Activated CD4-positive, alpha-beta T cell treated with anti-CD3 and anti-CD28 coated beads, Interleukin-2, amount 10 ng/mL, durations not matched to agents 24 days and 14 days (primary cell): ENCODE measurements at regions not wholly inside any gene's neighbourhood (a gene's known extent, or its start where the extent isn't known, plus 50 kb on each side); places are given as distances from the start of the nearest gene placed in this dataset.

Experiments used
- DNase-seq: peaks from one replicate; pipeline ENCODE4 v3.0.0; 2022
- H3K27ac Mint-ChIP-seq: one replicate; pipeline ENCODE4 v1.8.0; 2022; ENCODE audit warnings: mild to moderate bottlenecking, mixed read lengths
- H3K27me3 Mint-ChIP-seq: one replicate; pipeline ENCODE4 v1.8.0; 2022; ENCODE audit warnings: mixed read lengths
- H3K36me3 Mint-ChIP-seq: one replicate; pipeline ENCODE4 v1.8.0; 2022; ENCODE audit warnings: low read depth, mild to moderate bottlenecking, mixed read lengths
- H3K4me1 Mint-ChIP-seq: one replicate; pipeline ENCODE4 v1.8.0; 2021; ENCODE audit warnings: mixed read lengths
- H3K4me3 Mint-ChIP-seq: one replicate; pipeline ENCODE4 v1.8.0; 2022; ENCODE audit warnings: mild to moderate bottlenecking, moderate library complexity, mixed read lengths
- H3K9me3 Mint-ChIP-seq: one replicate; pipeline ENCODE4 v1.8.0; 2021; ENCODE audit warnings: mixed read lengths
- intact Hi-C: fragments of 100-400 bp; cut with micrococcal nuclease; formaldehyde crosslinking; loops from one replicate; pipeline ENCODE4 v1.15.1; 2023

DNA sequence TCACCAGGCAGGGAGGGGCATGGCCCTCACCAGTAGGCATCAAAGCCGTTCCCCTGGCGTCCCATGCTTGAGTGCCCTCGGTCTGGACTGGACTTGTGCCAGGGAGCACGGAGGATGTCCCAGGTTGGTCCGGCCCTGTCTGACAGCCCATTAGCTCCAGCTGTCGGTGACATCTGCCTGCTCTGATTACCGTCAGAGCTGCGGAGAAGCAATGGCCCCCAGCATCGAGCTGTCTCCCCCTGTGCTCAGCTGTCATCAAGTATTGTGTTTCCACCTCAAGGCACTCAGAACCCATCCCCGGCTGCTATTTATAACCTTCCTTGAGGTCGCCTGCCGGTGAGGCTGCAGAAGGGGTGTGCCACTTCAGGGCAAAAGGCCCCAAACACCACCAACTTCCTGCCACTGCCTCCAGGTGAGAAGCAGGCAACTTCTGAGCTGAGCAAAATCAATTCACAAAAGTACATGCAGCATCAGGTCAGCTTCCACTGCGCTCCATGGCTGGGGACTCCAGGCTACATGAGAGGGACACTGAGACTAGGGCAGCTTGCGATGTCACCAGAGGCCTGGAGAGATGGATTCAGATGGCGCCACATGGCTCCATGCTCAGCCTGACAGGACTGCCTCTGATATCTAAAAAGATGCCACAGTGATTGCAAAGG lies 142.7 kb downstream of the C5orf15 start:
- intact Hi-C loops, result no loop called here
- DNase-seq, result peak; percentile 65
- Mint-ChIP-seq H3K4me3 (no peak overlapping the region), H3K27me3 (peaks cover 5% of the 10 kb centered on the region), H3K4me1 (peaks cover 21% of the 10 kb centered on the region), H3K36me3 (no peaks in the 10 kb centered on the region), H3K27ac (no peak overlapping the region), H3K9me3 (no peaks in the 10 kb centered on the region)

DNA sequence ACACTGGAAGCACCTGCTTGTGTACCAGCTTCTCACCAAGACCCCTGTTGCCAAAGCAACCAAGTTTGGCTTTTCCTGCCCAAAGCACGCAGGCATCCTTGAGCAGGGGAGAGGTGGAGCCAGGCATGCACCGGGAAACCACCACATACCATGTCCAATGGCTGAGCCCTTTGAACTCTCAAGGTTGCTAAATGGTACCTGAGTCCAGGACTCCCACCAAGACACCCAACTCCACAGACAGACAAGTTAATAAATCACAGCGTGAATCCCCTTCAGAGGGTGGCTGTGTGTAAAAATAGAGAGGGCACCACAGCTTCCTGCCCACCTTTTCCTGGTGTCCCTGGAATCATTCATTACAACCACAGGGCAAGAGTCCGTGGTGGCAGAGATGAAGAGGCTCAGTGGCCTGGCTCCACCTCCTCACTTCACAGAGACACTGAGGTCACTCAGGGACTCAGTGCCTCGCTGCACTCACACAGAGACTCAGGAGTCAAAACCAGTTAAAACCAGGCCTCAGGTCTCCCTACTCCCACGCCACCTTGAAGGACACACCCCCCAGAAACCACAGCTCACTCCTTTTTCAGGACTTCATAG lies 143.7 kb downstream of the C5orf15 start:
- Mint-ChIP-seq H3K27me3 (peaks cover 11% of the 10 kb centered on the region), H3K4me3 (no peak overlapping the region), H3K36me3 (no peaks in the 10 kb centered on the region), H3K4me1 (peaks cover 21% of the 10 kb centered on the region), H3K9me3 (no peaks in the 10 kb centered on the region), H3K27ac (peak overlapping the region; percentile 9)
- no peak for DNase-seq
- intact Hi-C loops, result no loop called here

DNA sequence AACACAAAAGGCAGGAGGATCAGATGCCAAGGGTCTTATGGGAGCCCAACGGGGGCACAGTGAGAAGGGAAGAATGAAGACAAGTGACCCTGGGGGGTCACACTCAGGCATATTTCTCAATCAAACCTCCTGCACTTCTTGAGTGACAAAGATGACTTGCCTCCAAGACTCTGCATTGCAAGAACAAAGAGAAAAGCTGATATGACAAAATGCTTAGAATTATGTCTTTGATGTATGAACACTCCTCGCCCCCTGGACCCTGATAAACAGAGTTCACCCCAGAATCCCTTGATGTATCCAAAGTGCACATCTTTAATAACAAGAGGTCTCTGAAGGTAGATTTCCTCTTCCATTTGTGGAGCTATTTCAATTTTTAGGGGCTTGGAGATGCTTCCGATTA lies 146.5 kb downstream of the C5orf15 start:
- DNase-seq, result no peak
- Mint-ChIP-seq H3K9me3 (no peaks in the 10 kb centered on the region), H3K4me3 (no peak overlapping the region), H3K36me3 (no peaks in the 10 kb centered on the region), H3K27me3 (peaks cover 16% of the 10 kb centered on the region), H3K27ac (no peak overlapping the region), H3K4me1 (peaks cover 23% of the 10 kb centered on the region)
- intact Hi-C loops, result no loop called here

DNA sequence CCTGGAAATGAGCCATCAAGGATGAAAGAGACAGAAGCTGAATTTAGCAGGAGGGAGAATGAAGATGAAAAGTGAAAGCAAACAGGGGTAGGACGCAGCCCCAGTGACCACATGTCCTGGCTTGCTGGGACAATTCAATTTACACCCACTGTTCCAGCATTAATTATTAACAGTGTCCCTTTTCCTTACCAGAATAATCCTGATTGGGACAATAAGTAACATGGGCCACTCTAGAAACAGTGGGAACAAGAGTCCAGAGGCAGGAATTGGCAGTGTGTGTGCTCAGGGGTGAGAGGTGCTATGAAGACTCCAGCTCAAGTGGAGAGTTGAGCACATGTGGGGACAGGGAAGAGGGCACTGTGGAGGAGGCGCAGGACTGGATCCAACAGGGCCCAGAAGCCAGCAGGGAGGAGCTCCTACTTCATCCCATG lies 147.1 kb downstream of the C5orf15 start:
- peaks cover 16% of the 10 kb centered on the region for H3K27me3 Mint-ChIP-seq
- intact Hi-C loops, result no loop called here
- H3K9me3 Mint-ChIP-seq, result no peaks in the 10 kb centered on the region
- no peak overlapping the region for H3K4me3 Mint-ChIP-seq
- DNase-seq, result no peak
- H3K4me1 Mint-ChIP-seq, result peaks cover 21% of the 10 kb centered on the region
- no peaks in the 10 kb centered on the region for H3K36me3 Mint-ChIP-seq
- peak overlapping the region; percentile 57 for H3K27ac Mint-ChIP-seq

DNA sequence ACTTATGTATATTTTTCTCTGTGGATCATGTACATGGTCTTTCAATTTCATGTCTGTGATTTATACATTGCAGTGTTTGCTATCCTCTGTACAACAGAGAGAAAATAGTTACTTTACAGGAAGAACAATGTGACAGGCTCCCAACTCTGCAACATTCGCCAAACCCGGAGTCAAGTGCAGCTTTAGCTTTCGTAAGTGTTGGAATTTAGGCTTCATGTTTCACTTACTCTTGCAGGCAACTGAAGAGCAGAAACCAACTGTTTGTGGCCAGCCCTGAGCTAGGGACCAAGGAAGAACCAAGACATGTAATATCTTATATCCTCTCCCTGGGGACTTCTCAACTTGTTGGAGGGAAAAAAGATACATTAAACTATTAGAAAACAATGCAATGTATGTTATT lies 147.9 kb downstream of the C5orf15 start:
- H3K4me3 Mint-ChIP-seq, result no peak overlapping the region
- H3K9me3 Mint-ChIP-seq, result no peaks in the 10 kb centered on the region
- peaks cover 16% of the 10 kb centered on the region for H3K4me1 Mint-ChIP-seq
- no peaks in the 10 kb centered on the region for H3K36me3 Mint-ChIP-seq
- no peak for DNase-seq
- intact Hi-C loops, result no loop called here
- no peak overlapping the region for H3K27ac Mint-ChIP-seq
- H3K27me3 Mint-ChIP-seq, result peaks cover 16% of the 10 kb centered on the region

DNA sequence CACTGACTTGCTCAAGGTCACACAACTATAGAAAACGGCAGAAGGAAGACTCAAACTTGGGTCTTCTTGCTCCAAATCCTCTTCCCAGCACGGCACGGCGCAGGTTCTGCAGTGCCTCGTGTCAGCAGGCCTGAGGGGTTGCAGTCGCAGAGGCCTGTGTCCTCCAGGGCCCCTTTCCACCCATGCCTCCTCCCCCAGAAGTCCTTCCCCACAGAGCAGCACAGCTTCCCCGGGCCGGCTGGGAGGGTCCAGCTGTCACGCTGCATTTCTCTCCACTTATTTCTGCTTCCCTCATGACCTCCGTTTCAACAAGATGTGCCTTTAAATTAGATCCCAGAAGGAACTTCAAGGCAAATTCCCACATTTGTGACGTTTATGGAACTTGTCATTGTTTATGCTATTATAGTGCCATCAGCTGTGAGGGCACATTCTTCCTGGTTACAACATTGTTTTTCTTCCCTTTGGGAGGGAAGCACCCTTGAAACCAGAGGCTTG lies 148.4 kb downstream of the C5orf15 start:
- H3K36me3 Mint-ChIP-seq, result no peaks in the 10 kb centered on the region
- no peaks in the 10 kb centered on the region for H3K9me3 Mint-ChIP-seq

DNA sequence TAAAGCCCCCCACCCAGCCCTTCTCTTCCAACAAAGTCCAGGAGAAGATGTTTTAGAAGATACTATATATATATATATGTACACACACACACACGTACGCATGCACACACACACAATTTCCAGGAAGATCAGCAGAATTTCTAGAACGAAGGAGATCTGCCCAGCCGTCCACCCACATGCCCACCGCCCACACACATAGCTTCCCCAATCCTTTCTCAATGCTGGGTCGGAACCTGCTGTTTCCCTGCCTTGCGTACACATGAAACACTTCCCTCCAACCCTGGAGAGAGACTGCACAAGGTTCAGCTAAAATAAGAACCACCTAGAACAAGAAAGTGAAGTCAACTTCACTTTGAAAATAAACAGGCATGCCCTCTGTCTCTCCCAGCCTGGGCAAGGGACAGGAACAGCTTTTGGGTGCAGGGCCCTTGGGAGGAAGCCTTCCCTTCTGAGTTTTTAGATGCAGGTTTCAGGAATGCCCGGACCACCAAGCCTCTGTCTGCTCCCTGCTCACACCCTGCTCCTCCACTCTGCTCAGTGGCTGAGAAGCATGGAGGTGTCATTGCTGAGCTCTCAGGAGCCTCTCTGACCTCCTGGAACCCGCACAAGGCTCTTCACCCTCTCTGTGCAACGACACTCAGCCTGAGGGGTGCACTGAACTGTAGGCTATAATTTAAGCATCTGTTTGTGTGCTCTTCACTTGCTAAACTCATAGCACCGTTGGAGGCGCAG lies 149.4 kb downstream of the C5orf15 start:
- Mint-ChIP-seq H3K27ac (no peak overlapping the region), H3K4me3 (no peak overlapping the region), H3K27me3 (peaks cover 24% of the 10 kb centered on the region), H3K4me1 (peaks cover 12% of the 10 kb centered on the region), H3K9me3 (no peaks in the 10 kb centered on the region), H3K36me3 (no peaks in the 10 kb centered on the region)
- intact Hi-C loops, result no loop called here
- DNase-seq, result no peak

More for the DNA sequence above, 148.4 kb downstream of the C5orf15 start:
- no peak overlapping the region for H3K4me3 Mint-ChIP-seq
- H3K27me3 Mint-ChIP-seq, result peaks cover 19% of the 10 kb centered on the region
- H3K4me1 Mint-ChIP-seq, result peaks cover 13% of the 10 kb centered on the region
- DNase-seq, result no peak
- intact Hi-C loops, result no loop called here
- no peak overlapping the region for H3K27ac Mint-ChIP-seq

DNA sequence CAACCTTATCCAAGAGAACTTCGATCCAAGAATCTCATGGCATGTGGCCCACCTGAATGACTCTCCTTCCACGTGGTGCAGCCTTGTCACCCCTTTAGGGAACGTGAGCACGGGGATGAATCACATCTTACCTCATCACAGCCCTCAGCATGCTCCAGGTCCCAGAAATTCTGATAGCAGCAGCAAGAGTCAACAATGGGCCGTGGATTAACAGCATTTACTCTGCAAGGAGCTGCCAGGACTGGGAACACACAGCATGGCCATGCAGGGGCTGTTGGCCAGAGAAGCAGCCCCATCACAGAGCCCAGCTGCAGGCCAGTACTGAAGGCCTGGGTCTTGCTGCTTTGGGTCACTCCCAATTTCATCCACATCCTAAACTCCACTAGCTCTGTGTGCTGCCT lies 150.4 kb downstream of the C5orf15 start:
- Mint-ChIP-seq H3K4me3 (no peak overlapping the region), H3K27ac (no peak overlapping the region), H3K9me3 (no peaks in the 10 kb centered on the region), H3K4me1 (peaks cover 13% of the 10 kb centered on the region), H3K27me3 (peaks cover 26% of the 10 kb centered on the region), H3K36me3 (no peaks in the 10 kb centered on the region)
- intact Hi-C loops, result no loop called here
- DNase-seq, result no peak

DNA sequence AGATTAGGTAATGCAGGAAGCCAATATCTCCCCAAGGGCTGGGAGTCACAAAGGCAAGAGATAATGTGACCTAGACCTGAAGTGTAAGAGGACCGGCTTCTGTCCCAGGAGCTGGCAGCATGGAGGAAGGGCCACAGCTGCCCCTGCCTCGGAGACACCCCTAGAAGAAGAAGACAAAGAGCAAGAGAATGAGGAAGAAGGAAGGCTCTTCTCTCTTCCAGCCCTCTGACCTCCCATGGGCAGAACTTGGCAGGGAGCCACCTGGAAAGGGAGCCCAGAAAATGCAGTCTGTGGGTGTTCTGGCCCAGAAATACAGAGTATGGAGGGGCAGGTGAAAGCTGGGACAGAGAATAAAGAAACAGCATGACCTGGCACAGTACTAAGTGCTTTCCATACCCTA lies 151.0 kb downstream of the C5orf15 start:
- peaks cover 13% of the 10 kb centered on the region for H3K4me1 Mint-ChIP-seq
- no peaks in the 10 kb centered on the region for H3K9me3 Mint-ChIP-seq
- H3K4me3 Mint-ChIP-seq, result no peak overlapping the region
- no peak overlapping the region for H3K27ac Mint-ChIP-seq
- DNase-seq, result no peak
- H3K27me3 Mint-ChIP-seq, result peaks cover 27% of the 10 kb centered on the region
- intact Hi-C loops, result no loop called here
- no peaks in the 10 kb centered on the region for H3K36me3 Mint-ChIP-seq

DNA sequence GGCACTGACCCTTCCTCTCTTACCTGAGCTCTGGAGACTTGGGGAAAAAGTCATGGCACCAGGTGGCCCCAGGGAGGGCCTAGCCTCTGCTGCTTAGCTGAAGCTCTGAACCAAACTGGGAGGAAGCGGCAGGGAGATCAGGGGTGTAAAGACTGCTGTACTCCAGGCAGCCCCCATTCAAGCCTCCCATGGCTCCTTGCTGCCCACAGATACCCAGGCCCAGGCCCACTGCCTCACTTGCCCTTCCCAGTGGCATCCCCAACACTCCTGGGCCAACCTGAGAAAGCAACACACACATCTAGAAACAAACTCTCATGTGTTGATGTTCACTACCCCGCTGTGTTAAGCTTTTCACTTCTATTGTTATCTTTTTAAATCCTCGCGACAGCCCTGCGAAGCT lies 151.6 kb downstream of the C5orf15 start:
- Mint-ChIP-seq H3K4me3 (no peak overlapping the region), H3K36me3 (no peaks in the 10 kb centered on the region), H3K4me1 (peaks cover 13% of the 10 kb centered on the region), H3K9me3 (no peaks in the 10 kb centered on the region), H3K27ac (no peak overlapping the region), H3K27me3 (peaks cover 30% of the 10 kb centered on the region)
- intact Hi-C loops, result no loop called here
- DNase-seq, result no peak

DNA sequence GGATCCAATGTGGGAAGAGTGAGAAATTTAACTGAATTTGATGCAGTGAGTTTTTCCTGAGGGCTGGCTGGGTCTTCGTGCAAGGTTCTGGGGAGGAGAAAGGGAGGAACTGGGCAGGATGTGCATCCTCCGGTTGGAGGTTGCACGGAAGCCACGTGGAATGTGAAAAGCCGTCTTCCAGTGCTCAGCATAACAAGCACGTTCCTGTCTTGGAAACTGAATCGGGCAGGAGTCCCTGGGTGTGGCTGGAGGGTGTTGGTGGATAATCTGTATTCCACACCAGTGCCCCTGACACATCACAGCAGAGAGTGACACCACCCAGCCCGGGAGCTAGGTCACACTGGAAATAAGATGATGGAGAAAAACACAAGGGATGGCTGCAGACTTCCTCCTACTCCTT lies 154.3 kb downstream of the C5orf15 start:
- Mint-ChIP-seq H3K9me3 (no peaks in the 10 kb centered on the region), H3K27ac (no peak overlapping the region), H3K4me3 (no peak overlapping the region), H3K36me3 (no peaks in the 10 kb centered on the region), H3K27me3 (peaks cover 19% of the 10 kb centered on the region), H3K4me1 (peaks cover 8% of the 10 kb centered on the region)
- DNase-seq, result no peak
- intact Hi-C loops, result no loop called here

DNA sequence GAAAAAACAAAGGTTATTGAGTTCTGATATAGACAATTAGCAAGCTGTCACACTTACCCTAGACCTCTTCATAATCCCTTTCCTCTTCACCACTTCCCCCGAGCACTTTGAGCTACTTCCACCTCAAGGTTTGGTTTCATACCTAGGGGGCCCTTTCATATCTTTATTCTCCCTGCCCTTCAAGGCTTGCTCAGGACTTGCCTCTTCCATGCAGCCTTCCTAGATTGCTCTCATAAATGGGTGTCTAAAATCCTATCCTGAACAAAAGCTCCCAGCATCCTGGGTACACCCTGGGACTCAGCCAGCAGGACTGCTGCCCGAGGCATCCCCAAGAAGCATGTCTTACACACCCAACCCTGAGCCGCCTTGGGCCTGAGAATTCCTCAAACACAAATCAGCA lies 157.3 kb downstream of the C5orf15 start:
- Mint-ChIP-seq H3K27me3 (peaks cover 15% of the 10 kb centered on the region), H3K4me3 (no peak overlapping the region), H3K9me3 (no peaks in the 10 kb centered on the region), H3K27ac (no peak overlapping the region), H3K36me3 (no peaks in the 10 kb centered on the region), H3K4me1 (peaks cover 6% of the 10 kb centered on the region)
- no peak for DNase-seq
- intact Hi-C loops, result no loop called here

DNA sequence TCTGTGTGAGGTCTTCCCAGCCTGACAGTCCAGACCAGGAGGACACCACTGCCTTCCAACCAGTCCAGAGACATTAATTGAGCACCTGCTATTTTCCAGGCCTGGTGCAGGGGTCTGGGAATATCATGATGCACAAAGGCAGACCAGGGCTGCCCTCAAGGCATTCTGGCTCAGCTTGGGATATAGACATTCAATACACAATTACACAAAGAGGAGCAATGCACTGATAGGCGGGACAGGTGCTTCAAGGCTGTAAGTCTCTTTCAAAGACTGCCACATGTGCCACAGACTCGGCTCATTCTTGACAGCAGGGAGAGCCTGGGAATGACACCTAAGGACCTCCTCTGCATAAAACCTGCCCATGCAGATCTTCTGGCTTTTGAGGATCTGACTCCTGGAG lies 158.6 kb downstream of the C5orf15 start:
- intact Hi-C loops, result no loop called here
- H3K27me3 Mint-ChIP-seq, result peaks cover 19% of the 10 kb centered on the region
- H3K27ac Mint-ChIP-seq, result no peak overlapping the region
- no peaks in the 10 kb centered on the region for H3K9me3 Mint-ChIP-seq
- no peak for DNase-seq
- no peak overlapping the region for H3K4me3 Mint-ChIP-seq
- no peaks in the 10 kb centered on the region for H3K36me3 Mint-ChIP-seq
- peaks cover 6% of the 10 kb centered on the region for H3K4me1 Mint-ChIP-seq

DNA sequence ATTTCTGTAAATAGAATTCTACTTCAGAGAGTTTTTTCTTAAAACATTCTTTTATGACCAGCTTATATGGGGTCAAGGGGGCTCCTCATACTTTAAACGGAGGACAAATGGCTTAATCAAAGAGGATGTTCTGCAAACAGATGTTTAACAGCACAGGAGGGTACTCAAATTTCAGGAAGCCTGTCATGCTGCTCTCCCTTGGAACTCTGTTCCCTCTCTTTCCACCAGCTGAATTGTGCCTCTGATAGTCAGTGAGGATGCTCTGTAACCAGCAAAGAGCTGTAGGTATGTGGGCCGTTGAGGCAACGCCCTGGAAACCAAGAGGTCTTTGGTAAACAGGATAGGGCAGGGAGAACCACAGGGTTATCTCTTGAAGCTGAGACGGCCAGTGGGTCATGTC lies 161.1 kb downstream of the C5orf15 start:
- Mint-ChIP-seq H3K4me1 (no peaks in the 10 kb centered on the region), H3K4me3 (no peak overlapping the region), H3K27ac (no peak overlapping the region), H3K27me3 (peaks cover 11% of the 10 kb centered on the region), H3K9me3 (no peaks in the 10 kb centered on the region), H3K36me3 (no peaks in the 10 kb centered on the region)
- intact Hi-C loops, result no loop called here
- DNase-seq, result no peak
